ENCODE measurements at regions not wholly inside any gene's neighbourhood (a gene's known extent, or its start where the extent isn't known, plus 50 kb on each side); places are given as distances from the start of the nearest gene placed in this dataset.

- TF ChIP-seq POLR2A (IDR thresholded peaks at IDR 0.05; ENCODE audit: low read depth, low read length) (no peak), CTCF (conservative IDR thresholded peaks at IDR 0.05; ENCODE audit: low read depth, low read length) (no peak), RFX5 (IDR thresholded peaks at IDR 0.05; ENCODE audit: low read depth, low read length) (no peak), MAFK (IDR thresholded peaks at IDR 0.05; ENCODE audit: low read depth, low read length) (no peak), RCOR1 (IDR thresholded peaks at IDR 0.05; ENCODE audit: insufficient replicate concordance, low read length) (no peak), FOS (IDR thresholded peaks at IDR 0.05; ENCODE audit: low read depth, low read length) (no peak), MAZ (IDR thresholded peaks at IDR 0.05; ENCODE audit: borderline replicate concordance, low read depth, low read length) (no peak), CHD1 (IDR thresholded peaks at IDR 0.05; ENCODE audit: low read depth, low read length) (no peak), CEBPB (IDR thresholded peaks at IDR 0.05; ENCODE audit: low read depth, low read length) (no peak), BHLHE40 (IDR thresholded peaks at IDR 0.05; ENCODE audit: low read depth, low read length) (no peak), SMC3 (IDR thresholded peaks at IDR 0.05; ENCODE audit: low read depth, low read length) (no peak)
These were observed 256.7 kb upstream of the GNPDA2 start for GRCh38 chr4:44983083-44983482.

All from IMR-90 (cell line).